ENCODE measurements at regions not wholly inside any gene's neighbourhood (a gene's known extent, or its start where the extent isn't known, plus 50 kb on each side); places are given as distances from the start of the nearest gene placed in this dataset.
A peak's percentile ranks its signal among the peaks of the same experiment; 100 is the strongest.

GRCh38 chr7:36044101-36044892, 108.8 kb upstream of the EEPD1 start:
- BruUV-seq (replicated peaks), result no TSS peak
- TF ChIP-seq CTCF (IDR thresholded peaks at IDR 0.05) (no peak), POLR2AphosphoS5 (IDR thresholded peaks at IDR 0.05; ENCODE audit: low read depth, low read length) (no peak), TCF7L2 (IDR thresholded peaks at IDR 0.05; ENCODE audit: low read depth, low read length) (no peak), SIN3A (IDR thresholded peaks at IDR 0.05; ENCODE audit: borderline replicate concordance, insufficient read depth, low read depth, low read length) (no peak)
- TF ChIP-seq, protein P1, sequence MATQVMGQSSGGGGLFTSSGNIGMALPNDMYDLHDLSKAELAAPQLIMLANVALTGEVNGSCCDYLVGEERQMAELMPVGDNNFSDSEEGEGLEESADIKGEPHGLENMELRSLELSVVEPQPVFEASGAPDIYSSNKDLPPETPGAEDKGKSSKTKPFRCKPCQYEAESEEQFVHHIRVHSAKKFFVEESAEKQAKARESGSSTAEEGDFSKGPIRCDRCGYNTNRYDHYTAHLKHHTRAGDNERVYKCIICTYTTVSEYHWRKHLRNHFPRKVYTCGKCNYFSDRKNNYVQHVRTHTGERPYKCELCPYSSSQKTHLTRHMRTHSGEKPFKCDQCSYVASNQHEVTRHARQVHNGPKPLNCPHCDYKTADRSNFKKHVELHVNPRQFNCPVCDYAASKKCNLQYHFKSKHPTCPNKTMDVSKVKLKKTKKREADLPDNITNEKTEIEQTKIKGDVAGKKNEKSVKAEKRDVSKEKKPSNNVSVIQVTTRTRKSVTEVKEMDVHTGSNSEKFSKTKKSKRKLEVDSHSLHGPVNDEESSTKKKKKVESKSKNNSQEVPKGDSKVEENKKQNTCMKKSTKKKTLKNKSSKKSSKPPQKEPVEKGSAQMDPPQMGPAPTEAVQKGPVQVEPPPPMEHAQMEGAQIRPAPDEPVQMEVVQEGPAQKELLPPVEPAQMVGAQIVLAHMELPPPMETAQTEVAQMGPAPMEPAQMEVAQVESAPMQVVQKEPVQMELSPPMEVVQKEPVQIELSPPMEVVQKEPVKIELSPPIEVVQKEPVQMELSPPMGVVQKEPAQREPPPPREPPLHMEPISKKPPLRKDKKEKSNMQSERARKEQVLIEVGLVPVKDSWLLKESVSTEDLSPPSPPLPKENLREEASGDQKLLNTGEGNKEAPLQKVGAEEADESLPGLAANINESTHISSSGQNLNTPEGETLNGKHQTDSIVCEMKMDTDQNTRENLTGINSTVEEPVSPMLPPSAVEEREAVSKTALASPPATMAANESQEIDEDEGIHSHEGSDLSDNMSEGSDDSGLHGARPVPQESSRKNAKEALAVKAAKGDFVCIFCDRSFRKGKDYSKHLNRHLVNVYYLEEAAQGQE (IDR thresholded peaks at IDR 0.05; ENCODE audit: insufficient read depth in 1 of 2, low read depth in 2 of 2, low read length in 1 of 2), result no peak
- H3K9me3 ChIP-seq (ENCODE audit: control insufficient read depth, insufficient read depth, low read depth, low read length), result no peaks in the 10 kb centered on the region
- CTCF ChIA-PET, result interaction anchor here (0.6 kb wide), 2 partner anchors 8 to 61 kb away, joined by 3 to 4 read pairs; no protein-coding TSS in a partner anchor
- 0 out of 2 replicates have a peak overlapping the region, but pooled peaks have one; percentile 1 for H3K27ac ChIP-seq (ENCODE audit: low read length)
- DNase-seq (ENCODE audit: low read depth, low spot score) (no peak), ATAC-seq (no peak)
- in situ Hi-C loops (cut with HindIII; ENCODE audit: low pct_unique_long_range_greater_than_20kb, low sequenced_read_pairs), result no loop called here
- no peaks in the 10 kb centered on the region for H3K36me3 ChIP-seq (ENCODE audit: control insufficient read depth, insufficient read depth, low read length)
- intact Hi-C loops (cut with micrococcal nuclease; ENCODE audit: unreplicated experiment), result no loop called here
- H3K27me3 ChIP-seq (ENCODE audit: control insufficient read depth, insufficient read depth, low read length), result no peaks in the 10 kb centered on the region
- no peak overlapping the region for H3K4me3 ChIP-seq (ENCODE audit: low read depth in 2 of 2, low read length in 2 of 2)
- POLR2A ChIA-PET, result no interaction called here
- peaks cover 17% of the 10 kb centered on the region for H3K4me1 ChIP-seq (ENCODE audit: control insufficient read depth, insufficient read depth, low read length)

GRCh38 chr7:36045326-36045725, 107.7 kb upstream of the EEPD1 start:
- CTCF ChIA-PET, result no interaction called here
- no peaks in the 10 kb centered on the region for H3K27me3 ChIP-seq (ENCODE audit: control insufficient read depth, insufficient read depth, low read length)
- in situ Hi-C loops (cut with HindIII; ENCODE audit: low pct_unique_long_range_greater_than_20kb, low sequenced_read_pairs) (no loop called here), intact Hi-C loops (cut with micrococcal nuclease; ENCODE audit: unreplicated experiment) (no loop called here)
- H3K4me1 ChIP-seq (ENCODE audit: control insufficient read depth, insufficient read depth, low read length), result peaks cover 16% of the 10 kb centered on the region
- no peak overlapping the region for H3K27ac ChIP-seq (ENCODE audit: low read length)
- POLR2A ChIA-PET, result no interaction called here
- ATAC-seq (no peak), DNase-seq (ENCODE audit: low read depth, low spot score) (no peak)
- H3K36me3 ChIP-seq (ENCODE audit: control insufficient read depth, insufficient read depth, low read length), result no peaks in the 10 kb centered on the region
- H3K9me3 ChIP-seq (ENCODE audit: control insufficient read depth, insufficient read depth, low read depth, low read length), result no peaks in the 10 kb centered on the region
- no TSS peak for BruUV-seq (replicated peaks)
- TF ChIP-seq TCF7L2 (IDR thresholded peaks at IDR 0.05; ENCODE audit: low read depth, low read length), result no peak
- TF ChIP-seq POLR2AphosphoS5 (IDR thresholded peaks at IDR 0.05; ENCODE audit: low read depth, low read length), result no peak
- TF ChIP-seq SIN3A (IDR thresholded peaks at IDR 0.05; ENCODE audit: borderline replicate concordance, insufficient read depth, low read depth, low read length), result no peak
- TF ChIP-seq, protein P1 (IDR thresholded peaks at IDR 0.05; ENCODE audit: insufficient read depth in 1 of 2, low read depth in 2 of 2, low read length in 1 of 2), result no peak
- TF ChIP-seq CTCF (IDR thresholded peaks at IDR 0.05), result no peak
- H3K4me3 ChIP-seq (ENCODE audit: low read depth in 2 of 2, low read length in 2 of 2), result no peak overlapping the region
